Smooth muscle cell (in vitro differentiated cells): ENCODE measurements at regions not wholly inside any gene's neighbourhood (a gene's known extent, or its start where the extent isn't known, plus 50 kb on each side); places are given as distances from the start of the nearest gene placed in this dataset.

Source experiments
- DNase-seq: peaks from one replicate; lab custom pipeline; 2025; ENCODE audit not compliant: unreplicated experiment; lab: John Stamatoyannopoulos, UW
- H2AFZ ChIP-seq: fragments of 200-600 bp; sonication (generic); 2 replicates; pipeline ENCODE4 v1.6.0; 2016; ENCODE audit warnings: antibody characterized with exemption, low read depth, mild to moderate bottlenecking
- H3F3A ChIP-seq: fragments of 200-600 bp; sonication (generic); 2 replicates; pipeline ENCODE4 v1.6.0; 2017; ENCODE audit warnings: antibody characterized with exemption, low read depth
- H3K27ac ChIP-seq: fragments of 200-600 bp; sonication (generic); 2 replicates; pipeline ENCODE4 v1.5.1; 2016; ENCODE audit warnings: low read depth, mild to moderate bottlenecking
- H3K27me3 ChIP-seq: fragments of 200-600 bp; sonication (generic); 2 replicates; pipeline ENCODE4 v1.6.1; 2016; ENCODE audit warnings: low read depth, mild to moderate bottlenecking
- H3K36me3 ChIP-seq: fragments of 200-600 bp; sonication (generic); 2 replicates; pipeline ENCODE4 v1.5.1; 2016; ENCODE audit warnings: low read depth
- H3K4me1 ChIP-seq: fragments of 200-600 bp; sonication (generic); 2 replicates; pipeline ENCODE4 v1.5.1; 2016; ENCODE audit warnings: low read depth
- H3K4me2 ChIP-seq: fragments of 200-600 bp; sonication (generic); 2 replicates; pipeline ENCODE4 v1.6.0; 2016; ENCODE audit warnings: mild to moderate bottlenecking
- H3K4me3 ChIP-seq: fragments of 200-600 bp; sonication (generic); 2 replicates; pipeline ENCODE4 v1.5.1; 2016; ENCODE audit warnings: mild to moderate bottlenecking
- H3K79me2 ChIP-seq: fragments of 200-600 bp; sonication (generic); 2 replicates; pipeline ENCODE4 v1.6.0; 2016; ENCODE audit warnings: low read depth, mild to moderate bottlenecking
- H3K9ac ChIP-seq: fragments of 200-600 bp; sonication (generic); 2 replicates; pipeline ENCODE4 v1.6.0; 2016; ENCODE audit warnings: low read depth
- H3K9me3 ChIP-seq: fragments of 200-600 bp; sonication (generic); replicated peaks from 2 replicates; pipeline ENCODE4 v1.5.1; 2016; ENCODE audit warnings: low read depth
- H4K20me1 ChIP-seq: fragments of 200-600 bp; sonication (generic); 2 replicates; pipeline ENCODE4 v1.6.0; 2016; ENCODE audit warnings: low read depth
- WGBS: methylation state at CpG from one replicate; pipeline ENCODE4 v1.1.7; 2016; ENCODE audit warnings: low lambda C conversion rate; 5-methylcytosine and 5-hydroxymethylcytosine counted together
- TF ChIP-seq, protein P1 (sequence below): fragments of 200-600 bp; sonication (generic); IDR thresholded peaks from 2 replicates; pipeline ENCODE4 v1.5.1; 2017; ENCODE audit warnings: borderline replicate concordance, mild to moderate bottlenecking, antibody characterized with exemption; ENCODE audit not compliant: insufficient read depth, poor library complexity, severe bottlenecking

DNA sequence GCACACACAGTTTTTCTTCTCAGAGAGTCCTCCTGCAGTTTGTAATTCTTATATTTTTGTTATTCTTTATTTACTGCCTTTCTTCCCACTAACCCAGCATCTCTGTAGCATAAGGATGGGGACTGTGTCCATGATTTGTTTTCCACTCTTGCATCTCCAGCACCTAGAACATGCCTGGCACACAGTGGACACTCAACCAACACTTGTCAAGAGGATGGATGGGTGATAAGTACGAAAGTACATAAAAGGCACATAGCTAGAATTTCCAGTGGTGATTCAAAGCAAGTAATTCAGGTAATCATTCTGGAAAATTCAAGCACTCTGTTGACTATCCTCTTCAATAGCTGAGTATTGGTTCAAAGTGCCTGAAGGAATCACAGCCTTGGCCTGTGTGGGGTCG lies 60.2 kb upstream of the TRIO start:
- 93% methylated on average over 2 of the region's 2 CpGs for WGBS

GRCh38 chr5:14082523-14082922 lies 60.6 kb upstream of the TRIO start:
- no peak for DNase-seq

More for the DNA sequence above, 60.2 kb upstream of the TRIO start:
- H3K4me3 ChIP-seq = no peak overlapping the region
- no peaks in the 10 kb centered on the region for H3K79me2 ChIP-seq
- no peak overlapping the region for H3K27ac ChIP-seq
- no peak for DNase-seq
- TF ChIP-seq, protein P1, sequence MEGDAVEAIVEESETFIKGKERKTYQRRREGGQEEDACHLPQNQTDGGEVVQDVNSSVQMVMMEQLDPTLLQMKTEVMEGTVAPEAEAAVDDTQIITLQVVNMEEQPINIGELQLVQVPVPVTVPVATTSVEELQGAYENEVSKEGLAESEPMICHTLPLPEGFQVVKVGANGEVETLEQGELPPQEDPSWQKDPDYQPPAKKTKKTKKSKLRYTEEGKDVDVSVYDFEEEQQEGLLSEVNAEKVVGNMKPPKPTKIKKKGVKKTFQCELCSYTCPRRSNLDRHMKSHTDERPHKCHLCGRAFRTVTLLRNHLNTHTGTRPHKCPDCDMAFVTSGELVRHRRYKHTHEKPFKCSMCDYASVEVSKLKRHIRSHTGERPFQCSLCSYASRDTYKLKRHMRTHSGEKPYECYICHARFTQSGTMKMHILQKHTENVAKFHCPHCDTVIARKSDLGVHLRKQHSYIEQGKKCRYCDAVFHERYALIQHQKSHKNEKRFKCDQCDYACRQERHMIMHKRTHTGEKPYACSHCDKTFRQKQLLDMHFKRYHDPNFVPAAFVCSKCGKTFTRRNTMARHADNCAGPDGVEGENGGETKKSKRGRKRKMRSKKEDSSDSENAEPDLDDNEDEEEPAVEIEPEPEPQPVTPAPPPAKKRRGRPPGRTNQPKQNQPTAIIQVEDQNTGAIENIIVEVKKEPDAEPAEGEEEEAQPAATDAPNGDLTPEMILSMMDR = no peak
- H4K20me1 ChIP-seq = no peaks in the 10 kb centered on the region
- H3K9ac ChIP-seq = no peak overlapping the region
- H2AFZ ChIP-seq = no peak overlapping the region
- H3K4me2 ChIP-seq = no peak overlapping the region
- H3F3A ChIP-seq = no peaks in the 10 kb centered on the region
- no peaks in the 10 kb centered on the region for H3K27me3 ChIP-seq
- H3K36me3 ChIP-seq = no peaks in the 10 kb centered on the region
- no peaks in the 10 kb centered on the region for H3K9me3 ChIP-seq
- no peaks in the 10 kb centered on the region for H3K4me1 ChIP-seq

GRCh38 chr5:14081791-14082190 lies 61.4 kb upstream of the TRIO start:
- 85% methylated on average over 1 of the region's 1 CpG for WGBS
- no peak overlapping the region for H3K4me2 ChIP-seq
- no peaks in the 10 kb centered on the region for H3K4me1 ChIP-seq
- H2AFZ ChIP-seq = no peak overlapping the region
- H3K4me3 ChIP-seq = no peak overlapping the region
- no peaks in the 10 kb centered on the region for H4K20me1 ChIP-seq
- H3K9me3 ChIP-seq = no peaks in the 10 kb centered on the region
- no peaks in the 10 kb centered on the region for H3F3A ChIP-seq
- no peak overlapping the region for H3K27ac ChIP-seq
- no peaks in the 10 kb centered on the region for H3K79me2 ChIP-seq
- no peaks in the 10 kb centered on the region for H3K36me3 ChIP-seq
- TF ChIP-seq, protein P1 = no peak
- H3K27me3 ChIP-seq = no peaks in the 10 kb centered on the region
- no peak for DNase-seq
- H3K9ac ChIP-seq = no peak overlapping the region

More at GRCh38 chr5:14082523-14082922, 60.6 kb upstream of the TRIO start:
- Histone ChIP-seq H3K9ac (no peak overlapping the region), H3K9me3 (no peaks in the 10 kb centered on the region), H3K4me1 (no peaks in the 10 kb centered on the region), H3K79me2 (no peaks in the 10 kb centered on the region), H3K36me3 (no peaks in the 10 kb centered on the region), H2AFZ (no peak overlapping the region), H3F3A (no peaks in the 10 kb centered on the region), H3K27me3 (no peaks in the 10 kb centered on the region), H4K20me1 (no peaks in the 10 kb centered on the region), H3K4me2 (no peak overlapping the region), H3K4me3 (no peak overlapping the region), H3K27ac (no peak overlapping the region)
- TF ChIP-seq, protein P1 = no peak
- 94% methylated on average over 4 of the region's 4 CpGs for WGBS

- H3K9ac ChIP-seq = no peak overlapping the region
- H3K36me3 ChIP-seq = no peaks in the 10 kb centered on the region
- no peak for DNase-seq
- no peaks in the 10 kb centered on the region for H3K4me1 ChIP-seq
- no peaks in the 10 kb centered on the region for H4K20me1 ChIP-seq
- H3K27ac ChIP-seq = no peak overlapping the region
- no peak overlapping the region for H3K4me3 ChIP-seq
- TF ChIP-seq, protein P1 = no peak
- 99% methylated on average over 3 of the region's 3 CpGs for WGBS
- H2AFZ ChIP-seq = no peak overlapping the region
- H3K79me2 ChIP-seq = no peaks in the 10 kb centered on the region
- H3F3A ChIP-seq = no peaks in the 10 kb centered on the region
- H3K9me3 ChIP-seq = no peaks in the 10 kb centered on the region
- no peak overlapping the region for H3K4me2 ChIP-seq
- peaks cover 3% of the 10 kb centered on the region for H3K27me3 ChIP-seq
Measured at GRCh38 chr5:14078716-14079115, 64.4 kb upstream of the TRIO start.
